Osteocyte (in vitro differentiated cells): ENCODE measurements at regions not wholly inside any gene's neighbourhood (a gene's known extent, or its start where the extent isn't known, plus 50 kb on each side); places are given as distances from the start of the nearest gene placed in this dataset.

ENCODE experiments used
- DNase-seq: peaks from one replicate; pipeline ENCODE4 v3.0.0; 2021; ENCODE audit warnings: mixed read lengths; ENCODE audit not compliant: unreplicated experiment; ENCODE audit errors: extremely low spot score
- H3K27ac Mint-ChIP-seq: one replicate; pipeline ENCODE4 v1.8.0; 2021; ENCODE audit warnings: mild to moderate bottlenecking, mixed read lengths; ENCODE audit not compliant: unreplicated experiment
- H3K27me3 Mint-ChIP-seq: one replicate; pipeline ENCODE4 v1.8.0; 2021; ENCODE audit warnings: mixed read lengths; ENCODE audit not compliant: unreplicated experiment
- H3K36me3 Mint-ChIP-seq: one replicate; pipeline ENCODE4 v1.8.0; 2021; ENCODE audit warnings: mixed read lengths; ENCODE audit not compliant: unreplicated experiment
- H3K4me1 Mint-ChIP-seq: one replicate; pipeline ENCODE4 v1.8.0; 2021; ENCODE audit warnings: mixed read lengths; ENCODE audit not compliant: unreplicated experiment
- H3K4me3 Mint-ChIP-seq: one replicate; pipeline ENCODE4 v1.8.0; 2021; ENCODE audit warnings: mild to moderate bottlenecking, moderate library complexity, mixed read lengths; ENCODE audit not compliant: unreplicated experiment
- H3K9me3 Mint-ChIP-seq: one replicate; pipeline ENCODE4 v1.8.0; 2021; ENCODE audit warnings: mixed read lengths; ENCODE audit not compliant: unreplicated experiment
- CTCF ChIP-seq: fragments of 200-600 bp; sonication (generic); IDR thresholded peaks from 2 replicates; pipeline ENCODE4 v1.5.0; 2021; ENCODE audit warnings: antibody characterized with exemption, mild to moderate bottlenecking, moderate library complexity

DNA sequence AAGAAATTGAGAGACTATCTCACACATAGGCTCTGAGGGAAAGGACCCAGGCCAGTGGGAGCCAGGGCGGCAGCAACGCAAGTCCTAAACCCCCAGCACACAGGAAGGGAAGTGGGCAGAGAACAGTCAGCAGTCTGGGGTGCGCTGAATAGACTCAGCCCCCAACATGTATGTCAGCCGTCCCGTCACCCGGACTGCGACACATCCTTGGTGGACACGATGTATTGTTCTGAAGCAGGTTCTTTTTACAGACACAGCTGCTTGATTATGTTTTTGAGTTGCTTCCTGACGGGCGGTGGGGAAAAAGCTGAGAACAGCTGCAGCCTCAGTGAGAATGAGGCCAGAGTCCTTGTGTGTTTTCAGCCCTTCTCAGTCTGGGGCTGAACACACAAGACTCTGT lies 64.1 kb upstream of the CXCL14 start:
- H3K4me3 Mint-ChIP-seq, result no peak overlapping the region
- peak; percentile 59 for DNase-seq
- no peak overlapping the region for H3K27ac Mint-ChIP-seq
- H3K9me3 Mint-ChIP-seq, result no peaks in the 10 kb centered on the region
- peaks cover 33% of the 10 kb centered on the region for H3K27me3 Mint-ChIP-seq
- no peaks in the 10 kb centered on the region for H3K4me1 Mint-ChIP-seq
- H3K36me3 Mint-ChIP-seq, result no peaks in the 10 kb centered on the region
- no peak for TF ChIP-seq CTCF

DNA sequence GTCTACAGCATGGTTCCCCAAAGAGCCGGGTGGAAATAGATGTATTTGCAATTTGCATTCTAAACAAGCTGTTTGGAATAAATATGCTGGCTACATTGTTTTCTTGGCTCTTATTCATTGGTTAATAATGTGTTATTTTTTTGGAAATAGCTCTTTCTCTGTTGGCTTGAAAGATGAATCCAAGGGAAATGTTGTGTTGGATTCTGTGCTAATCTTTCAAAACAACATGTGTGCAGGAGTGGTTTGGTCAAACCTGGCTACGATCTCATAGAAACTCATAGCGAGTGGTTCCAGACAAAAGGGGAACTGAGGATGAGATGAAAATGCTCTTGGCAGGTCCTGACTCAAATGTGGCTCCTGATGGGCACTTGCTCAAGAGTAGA lies 63.7 kb upstream of the CXCL14 start:
- no peak for DNase-seq
- no peak overlapping the region for H3K4me3 Mint-ChIP-seq
- no peak for TF ChIP-seq CTCF
- no peaks in the 10 kb centered on the region for H3K9me3 Mint-ChIP-seq
- no peaks in the 10 kb centered on the region for H3K36me3 Mint-ChIP-seq
- peaks cover 34% of the 10 kb centered on the region for H3K27me3 Mint-ChIP-seq
- no peaks in the 10 kb centered on the region for H3K4me1 Mint-ChIP-seq
- no peak overlapping the region for H3K27ac Mint-ChIP-seq

GRCh38 chr5:135641734-135642487 lies 63.1 kb upstream of the CXCL14 start:
- DNase-seq, result peak; percentile 54
- H3K9me3 Mint-ChIP-seq, result no peaks in the 10 kb centered on the region
- no peak overlapping the region for H3K27ac Mint-ChIP-seq

DNA sequence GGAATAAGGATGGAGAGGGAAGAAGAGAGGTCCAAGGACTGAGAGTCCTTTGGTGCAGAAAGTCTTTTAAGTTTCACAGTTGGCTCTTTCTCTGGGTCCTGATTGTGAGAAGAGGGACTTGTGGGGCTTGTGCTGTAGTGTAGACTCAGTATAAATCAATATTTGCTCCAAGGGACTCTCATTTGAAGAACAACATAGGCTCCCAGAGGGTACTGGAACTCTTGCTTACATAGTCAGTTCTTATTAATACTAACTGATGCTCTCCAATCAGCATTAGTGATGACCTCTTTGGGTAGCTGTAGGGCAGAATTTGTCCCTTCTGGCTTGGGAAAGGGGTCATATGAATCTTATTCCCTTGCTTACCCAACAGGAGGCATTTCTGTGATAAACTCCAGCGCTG lies 62.5 kb upstream of the CXCL14 start:
- no peak for TF ChIP-seq CTCF
- Mint-ChIP-seq H3K27me3 (peaks cover 39% of the 10 kb centered on the region), H3K9me3 (no peaks in the 10 kb centered on the region), H3K4me1 (no peaks in the 10 kb centered on the region), H3K36me3 (no peaks in the 10 kb centered on the region), H3K27ac (no peak overlapping the region), H3K4me3 (no peak overlapping the region)
- DNase-seq, result no peak

More at GRCh38 chr5:135641734-135642487, 63.1 kb upstream of the CXCL14 start:
- peaks cover 37% of the 10 kb centered on the region for H3K27me3 Mint-ChIP-seq
- no peaks in the 10 kb centered on the region for H3K36me3 Mint-ChIP-seq
- TF ChIP-seq CTCF, result no peak
- H3K4me1 Mint-ChIP-seq, result no peaks in the 10 kb centered on the region
- no peak overlapping the region for H3K4me3 Mint-ChIP-seq

- no peak overlapping the region for H3K4me3 Mint-ChIP-seq
- DNase-seq, result peak; percentile 7
- no peaks in the 10 kb centered on the region for H3K9me3 Mint-ChIP-seq
- no peaks in the 10 kb centered on the region for H3K4me1 Mint-ChIP-seq
- H3K27ac Mint-ChIP-seq, result no peak overlapping the region
- TF ChIP-seq CTCF, result no peak
- H3K36me3 Mint-ChIP-seq, result no peaks in the 10 kb centered on the region
- H3K27me3 Mint-ChIP-seq, result peaks cover 33% of the 10 kb centered on the region
Measured at GRCh38 chr5:135635451-135635850, 56.7 kb upstream of the CXCL14 start.
